GM19240 (cell line): ENCODE measurements at regions not wholly inside any gene's neighbourhood (a gene's known extent, or its start where the extent isn't known, plus 50 kb on each side); places are given as distances from the start of the nearest gene placed in this dataset.
"Not testable (repeated sequence)": the region's sequence is repeated elsewhere in the genome, so short reads cannot be mapped to it uniquely, and the experiment has no call there.

Source experiments
- DNase-seq: peaks from one replicate; pipeline ENCODE4 v3.0.0; 2011; ENCODE audit warnings: low spot score; ENCODE audit not compliant: insufficient read length

- DNase-seq: no peak
Observed at GRCh38 chr10:83725567-83725966, 413.7 kb upstream of the GHITM start.

GRCh38 chr10:83734278-83734677, 405.0 kb upstream of the GHITM start:
- DNase-seq: no peak

GRCh38 chr10:83736008-83736407, 403.3 kb upstream of the GHITM start:
- DNase-seq: no peak

GRCh38 chr10:83750604-83751003, 388.7 kb upstream of the GHITM start:
- DNase-seq: no peak

- DNase-seq: no peak
Observed at GRCh38 chr10:83753490-83753889, 385.8 kb upstream of the GHITM start.

- no peak for DNase-seq
Observed at GRCh38 chr10:83754857-83755256, 384.5 kb upstream of the GHITM start.

GRCh38 chr10:83760142-83760541, 379.2 kb upstream of the GHITM start:
- no peak for DNase-seq

GRCh38 chr10:83764666-83765065, 374.6 kb upstream of the GHITM start:
- no peak for DNase-seq

- no peak for DNase-seq
Observed at GRCh38 chr10:83765731-83766130, 373.6 kb upstream of the GHITM start.

GRCh38 chr10:83769281-83769820, 370.0 kb upstream of the GHITM start:
- no peak for DNase-seq

- DNase-seq: not testable (repeated sequence)
Observed at GRCh38 chr10:83786701-83787100, 352.6 kb upstream of the GHITM start.

- DNase-seq: no peak
Observed at GRCh38 chr10:83801983-83802382, 337.3 kb upstream of the GHITM start.

- no peak for DNase-seq
Observed at GRCh38 chr10:83806717-83807116, 332.6 kb upstream of the GHITM start.

GRCh38 chr10:83809001-83809400, 330.3 kb upstream of the GHITM start:
- DNase-seq: no peak

- no peak for DNase-seq
Observed at GRCh38 chr10:83816942-83817341, 322.4 kb upstream of the GHITM start.

- no peak for DNase-seq
Observed at GRCh38 chr10:83817797-83818196, 321.5 kb upstream of the GHITM start.

- DNase-seq: no peak
Observed at GRCh38 chr10:83819609-83820008, 319.7 kb upstream of the GHITM start.

GRCh38 chr10:83820033-83820432, 319.3 kb upstream of the GHITM start:
- DNase-seq: no peak

- DNase-seq: no peak
Observed at GRCh38 chr10:83824099-83824498, 315.2 kb upstream of the GHITM start.

- no peak for DNase-seq
Observed at GRCh38 chr10:83834096-83834495, 305.2 kb upstream of the GHITM start.

GRCh38 chr10:83835945-83836745, 303.2 kb upstream of the GHITM start:
- no peak for DNase-seq

- DNase-seq: no peak
Observed at GRCh38 chr10:83848677-83849076, 290.6 kb upstream of the GHITM start.

GRCh38 chr10:83849150-83849549, 290.2 kb upstream of the GHITM start:
- DNase-seq: no peak
